ENCODE measurements at regions not wholly inside any gene's neighbourhood (a gene's known extent, or its start where the extent isn't known, plus 50 kb on each side); places are given as distances from the start of the nearest gene placed in this dataset.

GRCh38 chr20:39885975-39886649 is 802.9 kb downstream of the MAFB start:
- peak; percentile 58 for TF ChIP-seq CTCF (conservative IDR thresholded peaks at IDR 0.05)
- no peak for TF ChIP-seq EZH2 (IDR thresholded peaks at IDR 0.05; ENCODE audit: low read depth)
